Kidney (tissue), 13 donors: ENCODE measurements at regions not wholly inside any gene's neighbourhood (a gene's known extent, or its start where the extent isn't known, plus 50 kb on each side); places are given as distances from the start of the nearest gene placed in this dataset.

Experiments used
- DNase-seq, 5 donors: peaks; one replicate each; pipeline ENCODE4 v3.0.0-alpha.2; 2013 to 2020
- FAIRE-seq: peaks from 2 replicates; lab custom pipeline; 2012; peaks lifted over from hg19 to GRCh38; lab: Jason Lieb, UNC
- H3K27ac ChIP-seq, 2 donors: one replicate each; pipeline ENCODE4 v1.7.0; 2013; ENCODE audit warnings: low read depth in 2 of 2, low read length in 2 of 2, inconsistent platforms in 1 of 2
- H3K27me3 ChIP-seq: one replicate; pipeline ENCODE4 v1.7.1; 2013; ENCODE audit warnings: low read length, inconsistent platforms; ENCODE audit not compliant: control insufficient read depth, insufficient read depth
- H3K36me3 ChIP-seq, 3 donors: one replicate each; pipeline versions ENCODE4 v1.7.0 to v1.7.1; 2013; ENCODE audit warnings: low read length in 3 of 3, control low read depth in 1 of 3, inconsistent platforms in 1 of 3; ENCODE audit not compliant: insufficient read depth in 3 of 3, control insufficient read depth in 2 of 3
- H3K4me1 ChIP-seq, 3 donors: one replicate each; pipeline versions ENCODE4 v1.7.0 to v1.7.1; 2013; ENCODE audit warnings: low read length in 3 of 3, inconsistent platforms in 1 of 3, low read depth in 1 of 3; ENCODE audit not compliant: control insufficient read depth in 2 of 3, insufficient read depth in 2 of 3
- H3K4me3 ChIP-seq, 3 donors: one replicate each; pipeline versions ENCODE4 v1.7.0 to v1.8.1; 2013; ENCODE audit warnings: low read length in 3 of 3, control low read depth in 1 of 3, inconsistent platforms in 1 of 3
- H3K9ac ChIP-seq, 3 donors: one replicate each; pipeline versions ENCODE4 v1.7.0 to v1.7.1; 2013; ENCODE audit warnings: low read length in 3 of 3, control low read depth in 1 of 3, inconsistent platforms in 1 of 3
- H3K9me3 ChIP-seq, 3 donors: one replicate each; pipeline versions ENCODE4 v1.7.0 to v1.7.1; 2013; ENCODE audit warnings: low read length in 3 of 3, control low read depth in 1 of 3, inconsistent platforms in 1 of 3; ENCODE audit not compliant: control insufficient read depth in 2 of 3, insufficient read depth in 1 of 3
- intact Hi-C: fragments of 100-400 bp; cut with DNase I; formaldehyde crosslinking; loops from one replicate; pipeline ENCODE4 v1.11.1; 2022
- TF ChIP-seq, protein P1 (sequence below): IDR thresholded peaks from 3 replicates; pipeline ENCODE4 v1.5.1; 2012; ENCODE audit warnings: mild to moderate bottlenecking, moderate library complexity, borderline replicate concordance; ENCODE audit not compliant: insufficient read depth; ENCODE audit errors: extremely low read depth
- donor health status: control.
- donor health status: control.
- donor health status: control.
- donor health status: control.
- donor health status: control.
- donor health status: DM: yes; HTN: yes; CAD: no.
- donor health status: Normal renal cell carcinoma (clear cell type).

DNA sequence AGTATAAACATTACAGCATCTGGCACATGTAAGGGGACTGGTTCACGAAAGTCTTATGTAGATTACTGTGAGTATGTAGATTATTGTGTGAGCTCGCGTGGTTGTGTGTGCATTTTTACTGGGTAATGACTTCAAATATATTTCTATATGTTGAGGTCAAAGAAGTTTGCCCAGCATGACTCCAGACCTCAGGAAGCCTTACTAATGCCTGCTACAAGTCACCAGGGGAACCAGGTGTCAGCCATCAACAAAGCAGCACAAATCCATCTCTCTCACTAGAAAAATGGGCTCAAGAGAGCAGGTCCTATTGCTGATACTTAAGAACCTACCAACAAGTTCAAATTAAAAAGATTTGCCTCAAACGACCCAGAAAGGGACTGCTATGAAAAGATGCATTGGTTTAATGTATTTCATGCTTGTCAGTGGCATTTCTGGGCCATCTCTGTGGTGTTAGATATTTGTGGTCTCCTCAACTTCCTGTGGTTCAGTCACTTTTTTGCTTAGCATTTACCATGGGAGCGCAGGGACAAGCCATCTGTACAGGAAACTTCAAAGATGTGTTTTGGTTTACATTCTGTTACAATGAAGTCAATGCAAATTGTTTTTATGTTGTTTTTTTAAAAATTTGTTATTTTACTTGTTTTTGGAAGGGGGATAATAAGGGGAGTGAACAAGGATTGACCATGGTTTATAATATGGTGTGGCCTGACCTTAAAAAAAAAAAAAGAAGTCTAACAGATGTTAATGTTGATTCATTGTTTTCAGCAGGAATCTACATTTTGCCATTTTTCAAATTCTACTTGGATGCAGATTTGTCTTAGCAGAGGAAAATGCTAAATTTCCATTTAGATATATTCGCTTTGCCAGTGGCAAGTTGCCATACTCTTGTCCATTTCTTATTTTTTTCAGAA is 172.1 kb upstream of the ADAMTS9 start:
- H3K27ac ChIP-seq: no peak overlapping the region
- intact Hi-C loops: no loop called here
- H3K9ac ChIP-seq: no peak overlapping the region
- no peaks in the 10 kb centered on the region for H3K9me3 ChIP-seq
- H3K4me3 ChIP-seq: no peak overlapping the region
- H3K36me3 ChIP-seq: peaks cover 0 to 4% (median 0%) of the 10 kb centered on the region in 3 donors
- FAIRE-seq: no peak
- H3K27me3 ChIP-seq: no peaks in the 10 kb centered on the region
- peak in 1 of 5 donors; percentile 74 for DNase-seq
- TF ChIP-seq, protein P1, sequence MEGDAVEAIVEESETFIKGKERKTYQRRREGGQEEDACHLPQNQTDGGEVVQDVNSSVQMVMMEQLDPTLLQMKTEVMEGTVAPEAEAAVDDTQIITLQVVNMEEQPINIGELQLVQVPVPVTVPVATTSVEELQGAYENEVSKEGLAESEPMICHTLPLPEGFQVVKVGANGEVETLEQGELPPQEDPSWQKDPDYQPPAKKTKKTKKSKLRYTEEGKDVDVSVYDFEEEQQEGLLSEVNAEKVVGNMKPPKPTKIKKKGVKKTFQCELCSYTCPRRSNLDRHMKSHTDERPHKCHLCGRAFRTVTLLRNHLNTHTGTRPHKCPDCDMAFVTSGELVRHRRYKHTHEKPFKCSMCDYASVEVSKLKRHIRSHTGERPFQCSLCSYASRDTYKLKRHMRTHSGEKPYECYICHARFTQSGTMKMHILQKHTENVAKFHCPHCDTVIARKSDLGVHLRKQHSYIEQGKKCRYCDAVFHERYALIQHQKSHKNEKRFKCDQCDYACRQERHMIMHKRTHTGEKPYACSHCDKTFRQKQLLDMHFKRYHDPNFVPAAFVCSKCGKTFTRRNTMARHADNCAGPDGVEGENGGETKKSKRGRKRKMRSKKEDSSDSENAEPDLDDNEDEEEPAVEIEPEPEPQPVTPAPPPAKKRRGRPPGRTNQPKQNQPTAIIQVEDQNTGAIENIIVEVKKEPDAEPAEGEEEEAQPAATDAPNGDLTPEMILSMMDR: no peak
- no peaks in the 10 kb centered on the region for H3K4me1 ChIP-seq

GRCh38 chr3:64856977-64857516 is 169.2 kb upstream of the ADAMTS9 start:
- H3K9ac ChIP-seq: no peak overlapping the region
- no peaks in the 10 kb centered on the region for H3K9me3 ChIP-seq
- no peak overlapping the region for H3K27ac ChIP-seq
- H3K4me3 ChIP-seq: no peak overlapping the region
- H3K36me3 ChIP-seq: no peaks in the 10 kb centered on the region
- H3K27me3 ChIP-seq: no peaks in the 10 kb centered on the region
- DNase-seq: no peak
- intact Hi-C loops: no loop called here
- H3K4me1 ChIP-seq: peaks cover 0 to 11% (median 3%) of the 10 kb centered on the region in 3 donors
- TF ChIP-seq, protein P1: no peak
- FAIRE-seq: no peak

DNA sequence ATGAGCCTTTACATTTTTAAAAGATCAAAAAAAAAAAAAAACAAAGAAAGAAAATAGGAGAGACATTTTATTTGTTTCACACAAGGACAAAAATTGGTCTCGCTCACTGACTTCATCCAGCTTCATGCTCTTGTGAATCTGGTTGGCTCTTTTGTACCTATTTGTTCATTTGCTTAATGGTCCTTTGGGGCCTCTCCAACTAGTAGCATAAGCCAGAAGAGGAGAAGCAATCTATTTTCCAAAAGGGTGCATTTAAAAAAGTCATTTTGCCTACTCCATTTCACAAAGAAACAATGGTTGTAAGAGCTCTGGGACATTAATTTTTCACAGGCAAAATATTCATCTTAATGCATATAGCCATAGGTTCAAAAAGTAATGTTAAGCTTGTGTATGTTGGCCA is 168.3 kb upstream of the ADAMTS9 start:
- H3K36me3 ChIP-seq: no peaks in the 10 kb centered on the region
- no peaks in the 10 kb centered on the region for H3K27me3 ChIP-seq
- H3K4me1 ChIP-seq: peaks cover 0 to 11% (median 3%) of the 10 kb centered on the region in 3 donors
- no peak for FAIRE-seq
- TF ChIP-seq, protein P1: no peak
- H3K27ac ChIP-seq: no peak overlapping the region
- no peak overlapping the region for H3K4me3 ChIP-seq
- no peak overlapping the region for H3K9ac ChIP-seq
- no peak for DNase-seq
- no peaks in the 10 kb centered on the region for H3K9me3 ChIP-seq
- intact Hi-C loops: no loop called here
